Gastroesophageal sphincter (tissue), 3 donors: ENCODE measurements at regions not wholly inside any gene's neighbourhood (a gene's known extent, or its start where the extent isn't known, plus 50 kb on each side); places are given as distances from the start of the nearest gene placed in this dataset.

Experiments used
- POLR2A ChIP-seq, 2 donors: fragments of 450-650 bp; IDR thresholded peaks; one replicate each; pipeline ENCODE4 v1.6.1; 2017; ENCODE audit warnings: antibody characterized with exemption in 2 of 2, mild to moderate bottlenecking in 2 of 2, moderate library complexity in 1 of 2
- POLR2AphosphoS5 ChIP-seq: sonication (generic); formaldehyde crosslinking; IDR thresholded peaks from one replicate; pipeline ENCODE4 v1.6.1; 2017; ENCODE audit warnings: antibody characterized with exemption
- TF ChIP-seq, protein P1 (sequence below), 4 experiments: fragments of 200-600 bp in 2 of 4; fragments of 450-650 bp in 2 of 4; sonication (generic) in 1 of 4; IDR thresholded peaks; one replicate each; pipeline ENCODE4 v1.5.1; 2017 to 2019; ENCODE audit warnings: antibody characterized with exemption in 4 of 4, mild to moderate bottlenecking in 2 of 4, moderate library complexity in 2 of 4

DNA sequence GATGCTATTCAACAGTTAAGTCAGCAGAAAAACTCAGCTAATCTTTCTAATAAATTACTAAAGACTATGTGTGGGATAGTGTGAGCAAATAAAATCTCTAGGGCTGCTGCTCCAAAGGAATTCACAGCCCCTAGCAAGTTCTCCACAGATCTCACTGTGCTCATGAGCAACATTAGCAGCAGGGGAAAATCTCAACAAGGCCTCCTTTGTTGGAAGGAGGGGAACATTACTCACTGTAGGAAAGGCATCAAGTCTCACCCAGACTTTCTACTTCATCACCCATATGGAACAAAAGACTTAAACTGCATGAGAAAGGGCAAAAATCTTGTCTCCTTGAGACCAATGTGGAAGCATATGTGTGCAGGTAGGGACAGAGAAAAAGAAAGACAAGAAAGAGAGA lies 726.4 kb upstream of the SLC35B3 start:
- TF ChIP-seq, protein P1, sequence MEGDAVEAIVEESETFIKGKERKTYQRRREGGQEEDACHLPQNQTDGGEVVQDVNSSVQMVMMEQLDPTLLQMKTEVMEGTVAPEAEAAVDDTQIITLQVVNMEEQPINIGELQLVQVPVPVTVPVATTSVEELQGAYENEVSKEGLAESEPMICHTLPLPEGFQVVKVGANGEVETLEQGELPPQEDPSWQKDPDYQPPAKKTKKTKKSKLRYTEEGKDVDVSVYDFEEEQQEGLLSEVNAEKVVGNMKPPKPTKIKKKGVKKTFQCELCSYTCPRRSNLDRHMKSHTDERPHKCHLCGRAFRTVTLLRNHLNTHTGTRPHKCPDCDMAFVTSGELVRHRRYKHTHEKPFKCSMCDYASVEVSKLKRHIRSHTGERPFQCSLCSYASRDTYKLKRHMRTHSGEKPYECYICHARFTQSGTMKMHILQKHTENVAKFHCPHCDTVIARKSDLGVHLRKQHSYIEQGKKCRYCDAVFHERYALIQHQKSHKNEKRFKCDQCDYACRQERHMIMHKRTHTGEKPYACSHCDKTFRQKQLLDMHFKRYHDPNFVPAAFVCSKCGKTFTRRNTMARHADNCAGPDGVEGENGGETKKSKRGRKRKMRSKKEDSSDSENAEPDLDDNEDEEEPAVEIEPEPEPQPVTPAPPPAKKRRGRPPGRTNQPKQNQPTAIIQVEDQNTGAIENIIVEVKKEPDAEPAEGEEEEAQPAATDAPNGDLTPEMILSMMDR (IDR thresholded peaks at IDR 0.05), result no peak
- TF ChIP-seq POLR2A (IDR thresholded peaks at IDR 0.05) (no peak), POLR2AphosphoS5 (no peak)
